Dendritic cell treated with granulocyte-macrophage colony-stimulating factor and Interleukin-4, amounts not matched to agents 40 ng/mL and 50 ng/mL, for 4 days (primary cell): ENCODE measurements at regions not wholly inside any gene's neighbourhood (a gene's known extent, or its start where the extent isn't known, plus 50 kb on each side); places are given as distances from the start of the nearest gene placed in this dataset.

Experiments
- H3K27ac Mint-ChIP-seq: one replicate; pipeline ENCODE4 v1.8.0; 2022; ENCODE audit warnings: mild to moderate bottlenecking, mixed read lengths
- H3K27me3 Mint-ChIP-seq: one replicate; pipeline ENCODE4 v1.8.0; 2022; ENCODE audit warnings: mild to moderate bottlenecking, mixed read lengths
- H3K36me3 Mint-ChIP-seq: one replicate; pipeline ENCODE4 v1.8.0; 2022; ENCODE audit warnings: low read depth, mixed read lengths
- H3K4me1 Mint-ChIP-seq: one replicate; pipeline ENCODE4 v1.8.0; 2022; ENCODE audit warnings: low read depth, mixed read lengths
- H3K4me3 Mint-ChIP-seq: one replicate; pipeline ENCODE4 v1.8.0; 2022; ENCODE audit warnings: mild to moderate bottlenecking, moderate library complexity, mixed read lengths
- H3K9me3 Mint-ChIP-seq: one replicate; pipeline ENCODE4 v1.8.0; 2022; ENCODE audit warnings: mixed read lengths
- intact Hi-C: fragments of 100-400 bp; cut with micrococcal nuclease; formaldehyde crosslinking; loops from one replicate; pipeline ENCODE4 v1.15.0; 2022

GRCh38 chr2:65494078-65494477 lies 61.7 kb upstream of the SPRED2 start:
- intact Hi-C loops = no loop called here
- Mint-ChIP-seq H3K36me3 (no peaks in the 10 kb centered on the region), H3K4me3 (no peak overlapping the region), H3K27me3 (no peaks in the 10 kb centered on the region), H3K27ac (no peak overlapping the region), H3K9me3 (peaks cover 10% of the 10 kb centered on the region), H3K4me1 (peaks cover 6% of the 10 kb centered on the region)

GRCh38 chr2:65491381-65491905 lies 59.0 kb upstream of the SPRED2 start:
- Mint-ChIP-seq H3K36me3 (no peaks in the 10 kb centered on the region), H3K27me3 (peaks cover 1% of the 10 kb centered on the region), H3K4me3 (no peak overlapping the region), H3K27ac (no peak overlapping the region), H3K9me3 (peaks cover 33% of the 10 kb centered on the region), H3K4me1 (no peaks in the 10 kb centered on the region)
- intact Hi-C loops = no loop called here

- no peak overlapping the region for H3K4me3 Mint-ChIP-seq
- intact Hi-C loops = no loop called here
- peaks cover 1% of the 10 kb centered on the region for H3K27me3 Mint-ChIP-seq
- H3K4me1 Mint-ChIP-seq = no peaks in the 10 kb centered on the region
- no peaks in the 10 kb centered on the region for H3K36me3 Mint-ChIP-seq
- H3K9me3 Mint-ChIP-seq = peaks cover 33% of the 10 kb centered on the region
- H3K27ac Mint-ChIP-seq = no peak overlapping the region
Measured at GRCh38 chr2:65490222-65490621, 57.8 kb upstream of the SPRED2 start.

GRCh38 chr2:65489269-65489668 lies 56.9 kb upstream of the SPRED2 start:
- H3K36me3 Mint-ChIP-seq = no peaks in the 10 kb centered on the region
- intact Hi-C loops = no loop called here
- H3K4me1 Mint-ChIP-seq = no peaks in the 10 kb centered on the region
- no peak overlapping the region for H3K27ac Mint-ChIP-seq
- H3K27me3 Mint-ChIP-seq = peaks cover 1% of the 10 kb centered on the region
- no peak overlapping the region for H3K4me3 Mint-ChIP-seq
- H3K9me3 Mint-ChIP-seq = peaks cover 33% of the 10 kb centered on the region

- H3K36me3 Mint-ChIP-seq = no peaks in the 10 kb centered on the region
- no peak overlapping the region for H3K4me3 Mint-ChIP-seq
- no peak overlapping the region for H3K27ac Mint-ChIP-seq
- no peaks in the 10 kb centered on the region for H3K4me1 Mint-ChIP-seq
- H3K27me3 Mint-ChIP-seq = peaks cover 3% of the 10 kb centered on the region
- H3K9me3 Mint-ChIP-seq = peaks cover 33% of the 10 kb centered on the region
- intact Hi-C loops = no loop called here
Measured at GRCh38 chr2:65488527-65488926, 56.1 kb upstream of the SPRED2 start.

GRCh38 chr2:65487404-65487803 lies 55.0 kb upstream of the SPRED2 start:
- peaks cover 3% of the 10 kb centered on the region for H3K27me3 Mint-ChIP-seq
- H3K36me3 Mint-ChIP-seq = no peaks in the 10 kb centered on the region
- no peaks in the 10 kb centered on the region for H3K4me1 Mint-ChIP-seq
- intact Hi-C loops = no loop called here
- H3K4me3 Mint-ChIP-seq = no peak overlapping the region
- no peak overlapping the region for H3K27ac Mint-ChIP-seq
- H3K9me3 Mint-ChIP-seq = peaks cover 33% of the 10 kb centered on the region

GRCh38 chr2:65486802-65487201 lies 54.4 kb upstream of the SPRED2 start:
- H3K4me3 Mint-ChIP-seq = no peak overlapping the region
- no peaks in the 10 kb centered on the region for H3K4me1 Mint-ChIP-seq
- H3K27me3 Mint-ChIP-seq = peaks cover 3% of the 10 kb centered on the region
- intact Hi-C loops = no loop called here
- no peak overlapping the region for H3K27ac Mint-ChIP-seq
- H3K9me3 Mint-ChIP-seq = peaks cover 33% of the 10 kb centered on the region
- H3K36me3 Mint-ChIP-seq = no peaks in the 10 kb centered on the region

- no peaks in the 10 kb centered on the region for H3K36me3 Mint-ChIP-seq
- peaks cover 33% of the 10 kb centered on the region for H3K9me3 Mint-ChIP-seq
Measured at GRCh38 chr2:65486282-65486681, 53.9 kb upstream of the SPRED2 start.

GRCh38 chr2:65485839-65486238 lies 53.4 kb upstream of the SPRED2 start:
- no peak overlapping the region for H3K27ac Mint-ChIP-seq

More at GRCh38 chr2:65486282-65486681, 53.9 kb upstream of the SPRED2 start:
- no peak overlapping the region for H3K27ac Mint-ChIP-seq
- H3K4me1 Mint-ChIP-seq = no peaks in the 10 kb centered on the region
- H3K27me3 Mint-ChIP-seq = peaks cover 3% of the 10 kb centered on the region
- intact Hi-C loops = no loop called here
- no peak overlapping the region for H3K4me3 Mint-ChIP-seq

GRCh38 chr2:65483763-65484162 lies 51.4 kb upstream of the SPRED2 start:
- intact Hi-C loops = no loop called here
- peaks cover 20% of the 10 kb centered on the region for H3K9me3 Mint-ChIP-seq
- H3K27me3 Mint-ChIP-seq = peaks cover 6% of the 10 kb centered on the region
- H3K36me3 Mint-ChIP-seq = no peaks in the 10 kb centered on the region
- H3K27ac Mint-ChIP-seq = no peak overlapping the region
- no peaks in the 10 kb centered on the region for H3K4me1 Mint-ChIP-seq
- H3K4me3 Mint-ChIP-seq = no peak overlapping the region

More at GRCh38 chr2:65485839-65486238, 53.4 kb upstream of the SPRED2 start:
- H3K27me3 Mint-ChIP-seq = peaks cover 3% of the 10 kb centered on the region
- intact Hi-C loops = no loop called here
- H3K4me1 Mint-ChIP-seq = no peaks in the 10 kb centered on the region
- no peaks in the 10 kb centered on the region for H3K36me3 Mint-ChIP-seq
- no peak overlapping the region for H3K4me3 Mint-ChIP-seq
- H3K9me3 Mint-ChIP-seq = peaks cover 33% of the 10 kb centered on the region

GRCh38 chr2:65482971-65483370 lies 50.6 kb upstream of the SPRED2 start:
- Mint-ChIP-seq H3K36me3 (no peaks in the 10 kb centered on the region), H3K9me3 (peaks cover 12% of the 10 kb centered on the region), H3K27ac (no peak overlapping the region), H3K27me3 (peaks cover 6% of the 10 kb centered on the region), H3K4me3 (no peak overlapping the region), H3K4me1 (no peaks in the 10 kb centered on the region)
- intact Hi-C loops = no loop called here
